Cardiac muscle cell (in vitro differentiated cells and primary cell): ENCODE measurements at regions not wholly inside any gene's neighbourhood (a gene's known extent, or its start where the extent isn't known, plus 50 kb on each side); places are given as distances from the start of the nearest gene placed in this dataset.

Experiments used
- DNase-seq, 2 donors: peaks; one replicate each; pipeline versions ENCODE4 v3.0.0 to v3.0.0-alpha.2; 2010 to 2017; ENCODE audit warnings: low read depth in 1 of 2, low spot score in 1 of 2
- H3K27ac ChIP-seq: fragments of 200-600 bp; sonication (generic); 2 replicates; pipeline ENCODE4 v1.5.1; 2016
- H3K27me3 ChIP-seq: fragments of 200-600 bp; sonication (generic); 2 replicates; pipeline ENCODE4 v1.6.0; 2016; ENCODE audit warnings: control low read depth
- H3K36me3 ChIP-seq: fragments of 200-600 bp; sonication (generic); 2 replicates; pipeline ENCODE4 v1.5.1; 2016; ENCODE audit warnings: control low read depth
- H3K4me1 ChIP-seq: fragments of 200-600 bp; sonication (generic); 2 replicates; pipeline ENCODE4 v1.8.1; 2017; ENCODE audit warnings: low read depth, mild to moderate bottlenecking, mixed run types
- H3K4me3 ChIP-seq: fragments of 200-600 bp; sonication (generic); 2 replicates; pipeline ENCODE4 v1.5.1; 2016; ENCODE audit warnings: mild to moderate bottlenecking
- H3K9me3 ChIP-seq: fragments of 200-600 bp; sonication (generic); 2 replicates; pipeline ENCODE4 v1.5.1; 2017; ENCODE audit warnings: low read depth, mild to moderate bottlenecking, control low read depth
- TF ChIP-seq, protein P1 (sequence below): IDR thresholded peaks from 2 replicates; pipeline ENCODE4 v1.5.1; 2012; ENCODE audit warnings: low read depth, mild to moderate bottlenecking, low read length

DNA sequence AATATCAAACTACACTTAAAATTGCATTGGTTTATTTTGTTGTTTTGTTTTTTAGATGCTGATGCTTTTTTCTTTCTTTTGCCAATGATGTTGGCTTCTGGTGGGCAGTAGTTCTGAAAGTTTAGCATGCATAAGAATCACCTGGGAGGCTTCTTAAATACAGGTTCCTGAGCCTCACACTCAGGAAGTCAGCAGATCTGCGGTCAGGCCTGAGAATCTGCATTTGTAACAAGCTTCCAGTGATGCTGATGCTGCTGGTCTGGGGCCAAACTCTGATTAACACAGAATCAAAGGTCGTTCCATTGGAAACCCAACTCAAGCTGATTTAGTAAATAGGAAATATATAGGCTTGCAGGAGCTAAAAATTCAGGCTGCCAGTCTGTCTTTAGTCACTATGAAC, 412.9 kb upstream of the SPTLC3 start:
- Histone ChIP-seq H3K27ac (no peak overlapping the region), H3K36me3 (no peaks in the 10 kb centered on the region), H3K9me3 (no peaks in the 10 kb centered on the region), H3K4me3 (no peak overlapping the region), H3K4me1 (no peaks in the 10 kb centered on the region), H3K27me3 (no peaks in the 10 kb centered on the region)
- TF ChIP-seq, protein P1, sequence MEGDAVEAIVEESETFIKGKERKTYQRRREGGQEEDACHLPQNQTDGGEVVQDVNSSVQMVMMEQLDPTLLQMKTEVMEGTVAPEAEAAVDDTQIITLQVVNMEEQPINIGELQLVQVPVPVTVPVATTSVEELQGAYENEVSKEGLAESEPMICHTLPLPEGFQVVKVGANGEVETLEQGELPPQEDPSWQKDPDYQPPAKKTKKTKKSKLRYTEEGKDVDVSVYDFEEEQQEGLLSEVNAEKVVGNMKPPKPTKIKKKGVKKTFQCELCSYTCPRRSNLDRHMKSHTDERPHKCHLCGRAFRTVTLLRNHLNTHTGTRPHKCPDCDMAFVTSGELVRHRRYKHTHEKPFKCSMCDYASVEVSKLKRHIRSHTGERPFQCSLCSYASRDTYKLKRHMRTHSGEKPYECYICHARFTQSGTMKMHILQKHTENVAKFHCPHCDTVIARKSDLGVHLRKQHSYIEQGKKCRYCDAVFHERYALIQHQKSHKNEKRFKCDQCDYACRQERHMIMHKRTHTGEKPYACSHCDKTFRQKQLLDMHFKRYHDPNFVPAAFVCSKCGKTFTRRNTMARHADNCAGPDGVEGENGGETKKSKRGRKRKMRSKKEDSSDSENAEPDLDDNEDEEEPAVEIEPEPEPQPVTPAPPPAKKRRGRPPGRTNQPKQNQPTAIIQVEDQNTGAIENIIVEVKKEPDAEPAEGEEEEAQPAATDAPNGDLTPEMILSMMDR: no peak
- no peak for DNase-seq

DNA sequence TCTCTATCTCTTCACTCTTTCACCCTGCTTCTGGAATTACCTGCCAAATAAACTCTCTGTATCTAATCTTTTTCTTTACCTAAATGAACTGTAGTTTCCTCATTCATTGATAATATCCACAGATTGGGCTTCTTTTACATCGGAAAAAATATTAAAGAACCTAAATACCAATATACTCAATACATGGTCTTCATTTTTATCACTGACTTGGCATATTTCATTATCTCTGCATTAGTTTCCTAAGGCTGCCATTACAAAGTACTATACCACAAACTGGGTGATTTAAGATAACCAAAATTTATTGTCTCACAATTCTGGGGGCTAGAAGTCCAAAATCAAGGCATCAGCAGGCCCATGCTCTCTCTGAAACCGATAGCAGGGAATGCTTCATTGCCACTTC, 411.9 kb upstream of the SPTLC3 start:
- Histone ChIP-seq H3K27me3 (no peaks in the 10 kb centered on the region), H3K4me3 (no peak overlapping the region), H3K4me1 (no peaks in the 10 kb centered on the region), H3K27ac (no peak overlapping the region), H3K9me3 (no peaks in the 10 kb centered on the region), H3K36me3 (no peaks in the 10 kb centered on the region)
- DNase-seq: no peak
- TF ChIP-seq, protein P1: no peak

DNA sequence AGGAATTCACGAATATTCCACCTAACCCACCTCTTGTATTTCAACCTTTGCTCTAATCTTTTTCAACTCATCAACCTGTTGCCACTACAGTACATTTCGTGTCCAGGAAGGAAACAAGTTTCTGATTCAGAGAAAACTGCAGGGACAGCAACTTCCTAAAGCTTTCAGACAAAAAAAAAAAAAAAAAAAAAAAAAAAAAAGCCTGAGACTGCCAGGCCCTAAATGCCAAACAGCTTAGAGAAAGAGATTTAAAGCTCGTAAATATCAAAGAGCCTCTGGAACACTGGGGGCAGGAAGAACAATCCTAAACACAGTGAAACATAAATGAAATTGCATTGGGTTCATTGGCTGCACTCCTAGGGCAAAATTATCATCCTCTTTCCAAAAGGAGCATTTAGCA, 411.2 kb upstream of the SPTLC3 start:
- no peak for DNase-seq
- TF ChIP-seq, protein P1: no peak
- Histone ChIP-seq H3K9me3 (no peaks in the 10 kb centered on the region), H3K27ac (no peak overlapping the region), H3K4me3 (no peak overlapping the region), H3K27me3 (no peaks in the 10 kb centered on the region), H3K4me1 (no peaks in the 10 kb centered on the region), H3K36me3 (no peaks in the 10 kb centered on the region)

DNA sequence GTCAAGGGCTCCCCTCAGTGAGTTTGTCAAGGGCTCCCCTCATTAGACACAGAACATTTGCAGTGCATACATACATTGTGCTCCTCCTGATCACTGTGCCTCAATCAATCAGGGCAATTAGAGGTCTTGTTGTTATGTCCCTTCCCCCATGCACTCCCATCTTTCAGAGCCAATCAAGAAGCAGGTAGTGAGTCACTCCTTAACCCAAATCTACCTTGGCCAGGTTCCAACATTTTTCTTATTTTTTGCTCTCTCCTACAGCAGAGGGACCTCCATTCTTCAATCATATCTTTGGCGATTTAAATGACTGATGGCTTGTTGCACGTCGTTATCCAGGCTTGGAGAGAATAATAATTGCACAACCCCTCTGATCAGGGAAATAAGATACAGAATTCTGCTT, 409.9 kb upstream of the SPTLC3 start:
- H3K36me3 ChIP-seq: no peaks in the 10 kb centered on the region
- H3K4me1 ChIP-seq: no peaks in the 10 kb centered on the region
- no peak for DNase-seq
- no peak overlapping the region for H3K4me3 ChIP-seq
- H3K27ac ChIP-seq: no peak overlapping the region
- TF ChIP-seq, protein P1: no peak
- no peaks in the 10 kb centered on the region for H3K9me3 ChIP-seq
- H3K27me3 ChIP-seq: no peaks in the 10 kb centered on the region

DNA sequence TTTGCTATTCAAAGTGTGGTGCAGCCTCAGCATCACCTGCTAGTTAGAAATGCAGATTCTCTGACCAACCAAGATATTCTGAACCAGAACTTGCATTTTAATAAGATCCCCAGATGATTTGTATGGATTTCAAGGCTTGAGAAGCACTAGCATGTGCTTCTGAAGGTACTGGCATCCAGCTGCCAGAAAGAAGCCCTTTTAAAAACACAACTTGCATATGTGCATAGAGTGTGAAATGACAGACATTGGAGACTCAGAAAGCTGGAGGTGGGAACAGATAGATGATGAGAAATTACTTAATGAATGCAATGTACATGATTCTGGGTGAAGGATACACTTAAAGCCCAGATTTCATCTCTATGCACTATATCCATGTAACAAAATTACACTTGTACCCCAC, 409.3 kb upstream of the SPTLC3 start:
- Histone ChIP-seq H3K4me1 (no peaks in the 10 kb centered on the region), H3K9me3 (no peaks in the 10 kb centered on the region), H3K4me3 (no peak overlapping the region), H3K27me3 (no peaks in the 10 kb centered on the region), H3K27ac (no peak overlapping the region), H3K36me3 (no peaks in the 10 kb centered on the region)
- no peak for DNase-seq
- TF ChIP-seq, protein P1: no peak

DNA sequence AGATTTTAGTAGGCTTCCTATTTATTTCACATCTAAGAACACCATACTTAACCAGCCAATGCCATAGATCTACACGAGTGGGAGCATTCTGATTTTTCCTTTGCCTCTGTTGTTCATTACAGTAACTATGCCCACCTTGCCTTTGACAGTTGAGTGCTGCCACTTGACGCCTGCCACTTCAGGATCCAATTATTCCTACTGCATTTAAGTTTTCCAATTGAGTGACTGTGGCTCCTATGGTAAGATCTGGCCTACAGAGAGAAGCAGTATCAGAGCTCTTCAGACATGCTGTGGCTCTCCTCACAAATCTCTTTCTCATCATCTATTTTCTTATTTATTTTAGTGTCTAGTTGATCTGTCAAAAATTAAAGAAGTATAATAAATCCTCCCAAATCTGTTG, 403.0 kb upstream of the SPTLC3 start:
- Histone ChIP-seq H3K27me3 (no peaks in the 10 kb centered on the region), H3K4me1 (peaks cover 11% of the 10 kb centered on the region), H3K27ac (no peak overlapping the region), H3K4me3 (no peak overlapping the region), H3K9me3 (no peaks in the 10 kb centered on the region), H3K36me3 (no peaks in the 10 kb centered on the region)
- DNase-seq: no peak
- TF ChIP-seq, protein P1: no peak
